ENCODE measurements at regions not wholly inside any gene's neighbourhood (a gene's known extent, or its start where the extent isn't known, plus 50 kb on each side); places are given as distances from the start of the nearest gene placed in this dataset.

GRCh38 chr21:23887725-23888306, 1719.5 kb downstream of the MRPL39 start:
- ATAC-seq = no peak
- ChIA-PET CTCF (no interaction called here), POLR2A (no interaction called here)
- TF ChIP-seq HDAC2 (IDR thresholded peaks at IDR 0.05) = no peak
- TF ChIP-seq CTCF (IDR thresholded peaks at IDR 0.05) = no peak
- TF ChIP-seq CEBPB (IDR thresholded peaks at IDR 0.05) = no peak
- TF ChIP-seq ZSCAN20 (CRISPR knock-in tag; IDR thresholded peaks at IDR 0.05) = no peak
- TF ChIP-seq EP300 (IDR thresholded peaks at IDR 0.05) = no peak
- no peak for TF ChIP-seq RAD21 (conservative IDR thresholded peaks at IDR 0.05 in 1 of 2, IDR thresholded peaks at IDR 0.05 in 1 of 2)
- TF ChIP-seq CHD2 (IDR thresholded peaks at IDR 0.05; ENCODE audit: low read length, partially characterized antibody) = no peak
- TF ChIP-seq NR3C1 (IDR thresholded peaks at IDR 0.05) = no peak
- TF ChIP-seq RFX5 (IDR thresholded peaks at IDR 0.05) = no peak
- TF ChIP-seq MAX (IDR thresholded peaks at IDR 0.05) = no peak
- TF ChIP-seq EHF (CRISPR knock-in tag; IDR thresholded peaks at IDR 0.05) = no peak
- TF ChIP-seq USF2 (IDR thresholded peaks at IDR 0.05) = no peak
- TF ChIP-seq TFCP2L1 (CRISPR knock-in tag; IDR thresholded peaks at IDR 0.05) = no peak
- TF ChIP-seq POLR2A (IDR thresholded peaks at IDR 0.05; ENCODE audit: low read length) = no peak
- TF ChIP-seq KDM1A (IDR thresholded peaks at IDR 0.05; ENCODE audit: low read depth) = no peak
- no peak for TF ChIP-seq MAFK (IDR thresholded peaks at IDR 0.05; ENCODE audit: partially characterized antibody)
- no peak for TF ChIP-seq HOXB13 (CRISPR knock-in tag; IDR thresholded peaks at IDR 0.05; ENCODE audit: low read depth)
- TF ChIP-seq EHMT2 (IDR thresholded peaks at IDR 0.05; ENCODE audit: low read depth) = no peak
- FAIRE-seq = no peak
- Histone ChIP-seq H3K9me3 (no peaks in the 10 kb centered on the region), H3K4me1 (no peaks in the 10 kb centered on the region), H3K4me3 (no peak overlapping the region), H3K27ac (no peak overlapping the region), H3K4me2 (no peak overlapping the region)
- DNase-seq (ENCODE audit: low read depth in 1 of 2, low spot score in 1 of 2) = no peak
- WGBS (ENCODE audit: missing lambda C conversion rate) = 9% methylated on average over 10 of the region's 10 CpGs

- ATAC-seq = no peak
- Histone ChIP-seq H3K4me1 (no peaks in the 10 kb centered on the region), H3K4me3 (no peak overlapping the region), H3K27ac (no peak overlapping the region), H3K9me3 (no peaks in the 10 kb centered on the region), H3K4me2 (no peak overlapping the region)
- 12% methylated on average over 15 of the region's 21 CpGs for WGBS (ENCODE audit: missing lambda C conversion rate)
- no peak for FAIRE-seq
- DNase-seq (ENCODE audit: low read depth in 1 of 2, low spot score in 1 of 2) = no peak
- ChIA-PET CTCF (no interaction called here), POLR2A (no interaction called here)
- TF ChIP-seq RCOR1 (IDR thresholded peaks at IDR 0.05; ENCODE audit: low read depth, low read length) = no peak
- no peak for TF ChIP-seq MAFK (IDR thresholded peaks at IDR 0.05; ENCODE audit: partially characterized antibody)
- TF ChIP-seq HMGXB4 (CRISPR knock-in tag; IDR thresholded peaks at IDR 0.05; ENCODE audit: borderline replicate concordance) = no peak
- no peak for TF ChIP-seq KDM1A (IDR thresholded peaks at IDR 0.05; ENCODE audit: low read depth)
- no peak for TF ChIP-seq POLR2AphosphoS2 (conservative IDR thresholded peaks at IDR 0.05; ENCODE audit: low read length)
- TF ChIP-seq SMC3 (IDR thresholded peaks at IDR 0.05) = no peak
- no peak for TF ChIP-seq SREBF2 (IDR thresholded peaks at IDR 0.05)
- no peak for TF ChIP-seq FOSB (CRISPR knock-in tag; IDR thresholded peaks at IDR 0.05)
- TF ChIP-seq MYC (IDR thresholded peaks at IDR 0.05; ENCODE audit: borderline replicate concordance, low read length) = no peak
- no peak for TF ChIP-seq ZSCAN20 (CRISPR knock-in tag; IDR thresholded peaks at IDR 0.05)
- TF ChIP-seq NFE2L2 (conservative IDR thresholded peaks at IDR 0.05; ENCODE audit: low read length) = no peak
- TF ChIP-seq JUNB (IDR thresholded peaks at IDR 0.05) = no peak
- TF ChIP-seq PBX3 (IDR thresholded peaks at IDR 0.05) = no peak
- no peak for TF ChIP-seq RNF2 (IDR thresholded peaks at IDR 0.05; ENCODE audit: borderline replicate concordance, low read depth)
- no peak for TF ChIP-seq CHD2 (IDR thresholded peaks at IDR 0.05; ENCODE audit: low read length, partially characterized antibody)
These were observed 1720.2 kb downstream of the MRPL39 start for GRCh38 chr21:23886828-23887724.

All from A549 (cell line).